ENCODE measurements at regions not wholly inside any gene's neighbourhood (a gene's known extent, or its start where the extent isn't known, plus 50 kb on each side); places are given as distances from the start of the nearest gene placed in this dataset.

GRCh38 chr12:115461401-115461800 is 777.4 kb upstream of the TBX3 start:
- no peak for TF ChIP-seq CTCF (IDR thresholded peaks at IDR 0.05 in 4 of 5, conservative IDR thresholded peaks at IDR 0.05 in 1 of 5)
- no peak for TF ChIP-seq POLR2A (IDR thresholded peaks at IDR 0.05)

Measured in gastrocnemius medialis (tissue), 4 donors.